Thymus (tissue), 11 donors: ENCODE measurements at regions not wholly inside any gene's neighbourhood (a gene's known extent, or its start where the extent isn't known, plus 50 kb on each side); places are given as distances from the start of the nearest gene placed in this dataset.

Source experiments
- DNase-seq, 9 donors: peaks; one replicate each; pipeline ENCODE4 v3.0.0-alpha.2; 2013; ENCODE audit warnings: low spot score in 9 of 9, low read depth in 6 of 9, missing footprints in 1 of 9
- H3K27ac ChIP-seq, 2 donors: one replicate each; pipeline ENCODE4 v1.5.1; 2013; ENCODE audit warnings: control low read depth in 1 of 2, low read depth in 1 of 2, low read length in 1 of 2, mild to moderate bottlenecking in 1 of 2, moderate library complexity in 1 of 2
- H3K27me3 ChIP-seq, 2 donors: one replicate each; pipeline ENCODE4 v1.5.1; 2013; ENCODE audit warnings: low read length in 1 of 2; ENCODE audit not compliant: control insufficient read depth in 2 of 2, insufficient read depth in 1 of 2
- H3K36me3 ChIP-seq, 2 donors: one replicate each; pipeline ENCODE4 v1.5.1; 2013; ENCODE audit warnings: low read length in 1 of 2, mild to moderate bottlenecking in 1 of 2, moderate library complexity in 1 of 2; ENCODE audit not compliant: control insufficient read depth in 2 of 2, insufficient read depth in 2 of 2
- H3K4me1 ChIP-seq, 2 donors: one replicate each; pipeline ENCODE4 v1.5.1; 2013; ENCODE audit warnings: low read length in 2 of 2; ENCODE audit not compliant: control insufficient read depth in 2 of 2, insufficient read depth in 2 of 2
- H3K4me3 ChIP-seq, 2 donors: one replicate each; pipeline ENCODE4 v1.5.1; 2013; ENCODE audit warnings: low read length in 2 of 2, control low read depth in 1 of 2, mild to moderate bottlenecking in 1 of 2
- H3K9me3 ChIP-seq, 2 donors: one replicate each; pipeline ENCODE4 v1.5.1; 2013; ENCODE audit warnings: low read length in 1 of 2, mild to moderate bottlenecking in 1 of 2; ENCODE audit not compliant: control insufficient read depth in 2 of 2, insufficient read depth in 1 of 2
- WGBS: extraction: QIAGEN DNeasy Blood & Tissue Kit; methylation state at CpG from one replicate; pipeline ENCODE4 v1.1.7; 2013; 5-methylcytosine and 5-hydroxymethylcytosine counted together
- donor health status: healthy.

DNA sequence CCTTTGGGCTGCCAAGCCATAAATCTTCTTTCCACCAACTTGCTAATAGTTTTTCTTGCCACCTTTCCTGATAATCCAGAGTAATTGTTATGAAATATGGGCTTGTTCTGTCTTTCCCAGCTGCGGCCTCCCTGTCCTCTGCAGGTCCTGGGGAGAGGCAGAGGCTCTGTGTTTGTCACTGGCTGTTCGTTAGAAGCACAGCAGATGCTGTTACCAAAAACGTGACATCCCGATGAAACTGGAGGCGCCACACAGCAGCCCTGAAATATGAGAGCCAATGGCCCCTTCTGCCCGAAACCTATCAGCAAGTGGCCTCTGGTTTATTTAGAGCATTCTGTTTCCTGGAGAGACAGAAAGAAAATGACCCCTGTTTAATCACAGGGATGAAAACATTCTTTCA, 115.1 kb upstream of the ANKFN1 start:
- WGBS, result 78% methylated on average over 6 of the region's 6 CpGs
- Histone ChIP-seq H3K4me1 (no peaks in the 10 kb centered on the region), H3K27ac (no peak overlapping the region), H3K36me3 (no peaks in the 10 kb centered on the region), H3K4me3 (no peak overlapping the region), H3K27me3 (peaks cover 0 to 2% of the 10 kb centered on the region in 2 donors), H3K9me3 (no peaks in the 10 kb centered on the region)
- DNase-seq, result no peak

DNA sequence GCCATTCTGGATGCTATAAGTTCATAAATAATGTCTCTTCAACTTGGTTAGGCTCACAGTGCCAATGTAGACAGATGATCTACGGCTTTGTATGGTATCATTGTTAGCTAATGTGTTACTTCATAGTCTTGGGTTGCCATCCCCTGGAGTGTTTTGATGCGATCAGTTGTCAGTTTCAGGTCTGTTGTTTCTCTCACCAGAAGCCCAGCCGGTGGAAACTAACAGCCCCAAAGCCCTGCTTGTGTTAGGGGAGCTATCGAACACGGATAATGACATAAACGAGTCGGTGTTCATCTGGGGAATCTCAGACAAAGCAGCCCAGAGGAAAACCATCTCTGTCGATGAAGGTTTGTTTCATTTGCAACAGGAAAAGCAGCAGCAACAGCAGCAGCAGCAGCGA, 107.4 kb upstream of the ANKFN1 start:
- H3K36me3 ChIP-seq, result no peaks in the 10 kb centered on the region
- H3K4me1 ChIP-seq, result no peaks in the 10 kb centered on the region
- H3K27ac ChIP-seq, result no peak overlapping the region
- no peaks in the 10 kb centered on the region for H3K9me3 ChIP-seq
- H3K4me3 ChIP-seq, result no peak overlapping the region
- DNase-seq, result no peak
- 68% methylated on average over 9 of the region's 9 CpGs for WGBS
- H3K27me3 ChIP-seq, result peaks cover 0 to 4% of the 10 kb centered on the region in 2 donors

DNA sequence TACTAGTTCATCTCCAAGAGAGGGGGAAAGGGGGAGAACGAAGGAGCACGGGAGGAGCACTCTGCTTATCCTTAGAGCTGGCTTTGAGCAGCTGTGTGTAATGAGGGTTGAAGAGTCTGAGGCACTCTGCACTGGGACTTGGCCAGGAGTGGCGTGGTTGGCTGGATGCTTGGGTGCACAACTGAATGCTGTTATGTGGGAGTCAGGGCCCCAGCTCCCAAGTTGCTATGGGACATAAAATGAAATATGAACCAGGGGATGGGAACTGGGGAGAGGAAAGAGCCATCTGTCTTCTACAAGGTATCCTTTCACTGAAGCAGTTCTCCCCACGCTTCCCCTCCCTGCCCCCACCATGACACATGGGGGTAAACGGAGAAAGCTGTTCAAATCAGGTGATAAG, 105.9 kb upstream of the ANKFN1 start:
- Histone ChIP-seq H3K36me3 (no peaks in the 10 kb centered on the region), H3K27ac (no peak overlapping the region), H3K4me3 (no peak overlapping the region), H3K4me1 (no peaks in the 10 kb centered on the region), H3K27me3 (peaks cover 0 to 4% of the 10 kb centered on the region in 2 donors), H3K9me3 (no peaks in the 10 kb centered on the region)
- 57% methylated on average over 5 of the region's 5 CpGs for WGBS
- no peak for DNase-seq

DNA sequence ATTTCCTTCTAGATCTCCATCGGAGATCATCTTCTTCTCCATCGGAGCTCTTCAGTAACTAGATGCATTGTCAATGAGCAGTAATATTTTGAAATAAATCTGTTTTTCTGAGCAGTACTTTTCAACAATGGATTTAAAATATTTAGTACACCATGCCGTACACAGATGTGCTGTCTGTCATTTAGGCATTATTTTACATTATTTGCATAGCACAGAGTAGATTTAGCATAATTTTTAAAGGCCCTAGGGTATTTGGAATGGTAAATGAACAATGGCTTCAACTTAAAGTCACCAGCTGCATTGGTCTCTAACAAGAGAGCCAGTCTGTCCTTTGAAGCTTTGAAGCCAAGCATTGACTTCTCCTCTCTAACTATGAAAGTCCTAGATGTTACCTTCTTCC, 95.4 kb upstream of the ANKFN1 start:
- no peak for DNase-seq
- H3K36me3 ChIP-seq, result no peaks in the 10 kb centered on the region
- H3K4me3 ChIP-seq, result no peak overlapping the region
- H3K9me3 ChIP-seq, result no peaks in the 10 kb centered on the region
- WGBS, result 95% methylated on average over 3 of the region's 3 CpGs
- no peak overlapping the region for H3K27ac ChIP-seq
- no peaks in the 10 kb centered on the region for H3K4me1 ChIP-seq
- H3K27me3 ChIP-seq, result no peaks in the 10 kb centered on the region

DNA sequence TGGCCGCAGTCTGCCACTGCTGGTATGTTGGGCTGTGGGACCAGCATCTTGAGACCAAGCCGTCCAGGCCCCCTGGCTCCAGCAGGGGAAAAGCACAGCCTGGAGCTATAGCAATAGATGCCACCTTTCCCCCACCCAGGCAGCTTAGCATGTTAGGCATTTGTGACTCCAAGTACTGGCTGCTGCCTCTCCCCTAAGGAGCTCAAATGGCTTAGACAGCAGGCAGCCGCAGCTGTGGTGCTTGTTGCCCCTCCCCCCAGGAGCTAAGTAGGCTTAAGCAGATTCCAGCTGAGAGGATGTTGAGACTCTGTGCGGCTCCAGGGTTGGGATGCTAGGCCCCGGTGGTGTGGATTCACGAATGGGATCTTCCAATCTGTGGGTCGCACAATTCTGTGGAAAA, 88.8 kb upstream of the ANKFN1 start:
- WGBS, result 96% methylated on average over 7 of the region's 7 CpGs
- no peak for DNase-seq
- H3K4me3 ChIP-seq, result no peak overlapping the region
- no peaks in the 10 kb centered on the region for H3K27me3 ChIP-seq
- no peaks in the 10 kb centered on the region for H3K4me1 ChIP-seq
- peaks cover 1 to 12% of the 10 kb centered on the region in 2 donors for H3K9me3 ChIP-seq
- no peak overlapping the region for H3K27ac ChIP-seq
- no peaks in the 10 kb centered on the region for H3K36me3 ChIP-seq

DNA sequence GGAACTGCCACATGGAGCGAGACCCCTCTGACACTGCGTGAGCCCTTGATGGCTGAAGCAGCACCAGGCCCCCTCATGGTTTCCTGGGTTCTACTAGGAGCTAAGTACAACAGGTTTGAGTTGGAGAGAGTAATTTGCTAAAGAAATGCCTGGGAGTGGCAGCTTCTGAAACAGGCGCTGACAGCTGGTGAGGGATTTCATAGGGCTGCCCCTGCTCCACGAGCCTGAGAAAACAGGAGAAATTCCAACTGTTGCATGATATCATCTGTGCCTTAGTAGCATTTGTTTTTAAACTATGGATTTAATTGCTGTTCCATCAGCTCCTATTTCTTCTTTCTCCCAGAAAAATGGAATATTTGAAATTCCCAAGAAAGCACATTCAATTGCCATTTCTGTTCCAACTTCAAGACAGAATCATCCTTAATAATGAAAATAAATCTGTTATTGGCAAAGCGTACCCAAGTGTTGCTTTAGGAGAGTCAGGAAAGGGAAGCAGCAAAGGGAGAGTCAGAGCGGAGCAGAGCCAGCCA, 78.8 kb upstream of the ANKFN1 start:
- H3K36me3 ChIP-seq, result no peaks in the 10 kb centered on the region
- 92% methylated on average over 6 of the region's 6 CpGs for WGBS

DNA sequence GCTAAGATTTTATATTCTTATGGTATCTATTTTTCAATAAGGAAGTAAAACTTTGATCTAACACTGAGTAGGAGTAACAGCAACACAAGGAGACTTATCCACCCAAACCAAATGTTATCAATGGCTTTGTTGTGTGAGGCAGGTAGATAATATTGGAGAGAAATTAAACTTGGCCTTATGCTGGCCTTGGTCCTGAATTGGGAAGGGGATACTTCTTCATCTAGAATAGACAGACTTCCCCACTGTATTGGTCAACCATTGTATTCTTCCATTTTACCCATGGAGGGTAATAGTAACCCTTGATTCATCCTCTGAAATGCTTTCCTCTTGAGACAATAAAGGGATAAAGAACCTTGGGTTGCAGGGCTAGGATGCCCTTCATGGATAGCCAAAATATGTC, 76.3 kb upstream of the ANKFN1 start:
- H3K27me3 ChIP-seq, result no peaks in the 10 kb centered on the region
- no peaks in the 10 kb centered on the region for H3K36me3 ChIP-seq
- H3K27ac ChIP-seq, result no peak overlapping the region
- no peak for DNase-seq
- H3K4me3 ChIP-seq, result no peak overlapping the region
- no peaks in the 10 kb centered on the region for H3K4me1 ChIP-seq
- H3K9me3 ChIP-seq, result no peaks in the 10 kb centered on the region

More for the DNA sequence above, 78.8 kb upstream of the ANKFN1 start:
- no peak for DNase-seq
- Histone ChIP-seq H3K27me3 (no peaks in the 10 kb centered on the region), H3K9me3 (no peaks in the 10 kb centered on the region), H3K27ac (no peak overlapping the region), H3K4me3 (no peak overlapping the region), H3K4me1 (no peaks in the 10 kb centered on the region)

DNA sequence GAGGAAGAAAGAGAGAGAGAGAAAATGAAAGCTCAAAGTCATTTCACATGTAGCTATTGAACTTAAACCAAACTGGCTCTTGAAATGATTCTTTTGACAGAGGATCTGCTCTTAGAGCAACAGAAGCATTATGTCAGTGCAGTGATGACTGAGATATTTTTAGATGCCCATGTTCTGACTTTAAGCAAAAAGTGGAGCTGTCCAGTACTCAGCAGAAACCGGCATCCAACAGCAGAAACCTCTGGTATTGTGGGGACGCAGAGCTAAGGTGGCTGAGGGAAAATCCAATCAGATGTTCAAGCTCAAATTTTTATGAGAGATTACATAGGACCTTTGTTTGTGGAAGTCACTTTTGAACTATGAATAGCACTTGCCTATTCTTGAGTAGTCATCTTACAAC, 69.8 kb upstream of the ANKFN1 start:
- Histone ChIP-seq H3K4me3 (no peak overlapping the region), H3K4me1 (no peaks in the 10 kb centered on the region), H3K27ac (no peak overlapping the region), H3K27me3 (no peaks in the 10 kb centered on the region), H3K9me3 (peaks cover 0 to 1% of the 10 kb centered on the region in 2 donors), H3K36me3 (no peaks in the 10 kb centered on the region)
- 96% methylated on average over 2 of the region's 2 CpGs for WGBS
- DNase-seq, result no peak

DNA sequence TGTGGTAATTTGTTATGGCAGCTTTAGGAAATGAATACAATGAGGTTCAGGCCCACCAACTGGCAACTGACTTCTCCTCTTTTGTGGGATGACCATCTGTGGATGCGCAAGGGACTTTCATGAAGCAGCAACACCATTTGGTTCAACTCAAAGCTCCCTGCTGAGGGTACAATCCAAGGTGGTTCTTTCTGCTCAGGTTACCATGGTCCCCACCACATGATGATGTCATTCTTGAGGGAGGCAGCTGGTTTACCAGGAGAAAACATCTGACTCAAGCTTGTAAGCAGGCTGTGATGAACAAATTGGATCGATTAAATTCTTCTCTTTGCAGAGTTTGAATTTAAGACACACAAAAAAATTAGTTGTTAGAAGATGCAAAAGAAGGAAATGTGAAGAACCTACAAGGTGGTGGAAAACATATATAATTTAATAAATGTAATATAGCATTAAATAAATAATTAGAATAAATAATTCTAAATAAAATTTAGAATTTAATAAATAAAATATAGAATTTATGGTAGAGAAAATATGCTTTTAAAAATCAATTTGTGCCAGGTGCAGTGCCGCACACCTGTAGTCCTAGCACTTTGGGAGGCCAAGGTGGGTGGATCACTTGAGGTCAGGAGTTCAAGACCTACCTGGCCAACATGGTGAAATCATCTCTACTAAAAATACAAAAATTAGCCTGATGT, 67.6 kb upstream of the ANKFN1 start:
- 97% methylated on average over 3 of the region's 3 CpGs for WGBS
- Histone ChIP-seq H3K9me3 (peaks cover 0 to 1% of the 10 kb centered on the region in 2 donors), H3K4me3 (no peak overlapping the region), H3K27ac (no peak overlapping the region), H3K36me3 (no peaks in the 10 kb centered on the region), H3K27me3 (no peaks in the 10 kb centered on the region), H3K4me1 (no peaks in the 10 kb centered on the region)
- peak in 1 of 9 donors; percentile 10 for DNase-seq
